NCI-H2171 (cell line): ENCODE measurements at regions not wholly inside any gene's neighbourhood (a gene's known extent, or its start where the extent isn't known, plus 50 kb on each side); places are given as distances from the start of the nearest gene placed in this dataset.

Experiments
- DNase-seq: peaks from one replicate; lab custom pipeline; 2025; lab: John Stamatoyannopoulos, UW

GRCh38 chr5:171688696-171689495, 96.7 kb upstream of the SMIM23 start:
- no peak for DNase-seq

- no peak for DNase-seq
Measured at GRCh38 chr5:171689853-171690417, 95.7 kb upstream of the SMIM23 start.

GRCh38 chr5:171692107-171692506, 93.5 kb upstream of the SMIM23 start:
- no peak for DNase-seq

GRCh38 chr5:171692936-171693335, 92.7 kb upstream of the SMIM23 start:
- no peak for DNase-seq

- no peak for DNase-seq
Measured at GRCh38 chr5:171693412-171693811, 92.2 kb upstream of the SMIM23 start.

- no peak for DNase-seq
Measured at GRCh38 chr5:171695804-171696203, 89.8 kb upstream of the SMIM23 start.

- no peak for DNase-seq
Measured at GRCh38 chr5:171697221-171698102, 88.2 kb upstream of the SMIM23 start.

GRCh38 chr5:171700318-171700912, 85.2 kb upstream of the SMIM23 start:
- DNase-seq: no peak

GRCh38 chr5:171701100-171701541, 84.5 kb upstream of the SMIM23 start:
- no peak for DNase-seq

- no peak for DNase-seq
Measured at GRCh38 chr5:171702135-171702770, 83.4 kb upstream of the SMIM23 start.

- DNase-seq: no peak
Measured at GRCh38 chr5:171703146-171703545, 82.5 kb upstream of the SMIM23 start.

- no peak for DNase-seq
Measured at GRCh38 chr5:171705036-171705435, 80.6 kb upstream of the SMIM23 start.

GRCh38 chr5:171705830-171706468, 79.7 kb upstream of the SMIM23 start:
- no peak for DNase-seq

GRCh38 chr5:171706736-171707441, 78.7 kb upstream of the SMIM23 start:
- no peak for DNase-seq

- no peak for DNase-seq
Measured at GRCh38 chr5:171707442-171707792, 78.2 kb upstream of the SMIM23 start.

GRCh38 chr5:171709930-171710329, 75.7 kb upstream of the SMIM23 start:
- DNase-seq: no peak

GRCh38 chr5:171710451-171711024, 75.1 kb upstream of the SMIM23 start:
- no peak for DNase-seq

GRCh38 chr5:171711571-171711970, 74.0 kb upstream of the SMIM23 start:
- no peak for DNase-seq

GRCh38 chr5:171712616-171713015, 73.0 kb upstream of the SMIM23 start:
- DNase-seq: no peak

GRCh38 chr5:171713152-171713551, 72.5 kb upstream of the SMIM23 start:
- no peak for DNase-seq
